ENCODE measurements at regions not wholly inside any gene's neighbourhood (a gene's known extent, or its start where the extent isn't known, plus 50 kb on each side); places are given as distances from the start of the nearest gene placed in this dataset.

- TF ChIP-seq, protein P1, sequence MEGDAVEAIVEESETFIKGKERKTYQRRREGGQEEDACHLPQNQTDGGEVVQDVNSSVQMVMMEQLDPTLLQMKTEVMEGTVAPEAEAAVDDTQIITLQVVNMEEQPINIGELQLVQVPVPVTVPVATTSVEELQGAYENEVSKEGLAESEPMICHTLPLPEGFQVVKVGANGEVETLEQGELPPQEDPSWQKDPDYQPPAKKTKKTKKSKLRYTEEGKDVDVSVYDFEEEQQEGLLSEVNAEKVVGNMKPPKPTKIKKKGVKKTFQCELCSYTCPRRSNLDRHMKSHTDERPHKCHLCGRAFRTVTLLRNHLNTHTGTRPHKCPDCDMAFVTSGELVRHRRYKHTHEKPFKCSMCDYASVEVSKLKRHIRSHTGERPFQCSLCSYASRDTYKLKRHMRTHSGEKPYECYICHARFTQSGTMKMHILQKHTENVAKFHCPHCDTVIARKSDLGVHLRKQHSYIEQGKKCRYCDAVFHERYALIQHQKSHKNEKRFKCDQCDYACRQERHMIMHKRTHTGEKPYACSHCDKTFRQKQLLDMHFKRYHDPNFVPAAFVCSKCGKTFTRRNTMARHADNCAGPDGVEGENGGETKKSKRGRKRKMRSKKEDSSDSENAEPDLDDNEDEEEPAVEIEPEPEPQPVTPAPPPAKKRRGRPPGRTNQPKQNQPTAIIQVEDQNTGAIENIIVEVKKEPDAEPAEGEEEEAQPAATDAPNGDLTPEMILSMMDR (IDR thresholded peaks at IDR 0.05): no peak
- no peak for TF ChIP-seq POLR2AphosphoS5 (IDR thresholded peaks at IDR 0.05)
Measured at GRCh38 chr6:149259753-149260152, 57.8 kb upstream of the TAB2 start.

Data from sigmoid colon (tissue), 4 donors.